ENCODE measurements at regions not wholly inside any gene's neighbourhood (a gene's known extent, or its start where the extent isn't known, plus 50 kb on each side); places are given as distances from the start of the nearest gene placed in this dataset.

- ChIA-PET POLR2A (interaction anchor here (1.5 kb wide), 1 partner anchor 8 kb away, joined by 4 read pairs; no protein-coding TSS in a partner anchor), CTCF (ENCODE audit: unreplicated experiment) (no interaction called here)
- no peak overlapping the region for H3K4me2 ChIP-seq (ENCODE audit: low read length)
- H3K9me3 ChIP-seq (ENCODE audit: low read length), result no peaks in the 10 kb centered on the region
- intact Hi-C loops (cut with micrococcal nuclease; ENCODE audit: unreplicated experiment), result no loop called here
- DNase-seq (ENCODE audit: low spot score), result no peak
- TF ChIP-seq CTCF (conservative IDR thresholded peaks at IDR 0.05; ENCODE audit: low read length), result no peak
- no peak for TF ChIP-seq EZH2phosphoT487 (IDR thresholded peaks at IDR 0.05; ENCODE audit: borderline replicate concordance, low read depth, low read length)
- no peaks in the 10 kb centered on the region for H3K79me2 ChIP-seq (ENCODE audit: insufficient read depth, low read depth, low read length)
- no peaks in the 10 kb centered on the region for H4K20me1 ChIP-seq (ENCODE audit: insufficient read depth, low read length)
- BruUV-seq (replicated peaks), result no TSS peak
- H3K4me1 ChIP-seq (ENCODE audit: insufficient read depth, low read length, poor library complexity, severe bottlenecking), result no peaks in the 10 kb centered on the region
- H3K27ac ChIP-seq (ENCODE audit: low read depth, low read length, poor library complexity, severe bottlenecking), result no peak overlapping the region
- H3K9me2 ChIP-seq (ENCODE audit: insufficient read depth, low read length), result no peaks in the 10 kb centered on the region
- H2AFZ ChIP-seq (ENCODE audit: low read length), result no peak overlapping the region
- no peaks in the 10 kb centered on the region for H3K36me3 ChIP-seq (ENCODE audit: insufficient read depth, low read length)
- H3K4me3 ChIP-seq (ENCODE audit: low read depth, low read length, poor library complexity, severe bottlenecking), result no peak overlapping the region
These were observed 1225.7 kb upstream of the WWC1 start for GRCh38 chr5:167065794-167066193.

- no peaks in the 10 kb centered on the region for H3K36me3 ChIP-seq (ENCODE audit: insufficient read depth, low read length)
- no peaks in the 10 kb centered on the region for H3K9me3 ChIP-seq (ENCODE audit: low read length)
- H3K4me1 ChIP-seq (ENCODE audit: insufficient read depth, low read length, poor library complexity, severe bottlenecking), result no peaks in the 10 kb centered on the region
- ChIA-PET CTCF (ENCODE audit: unreplicated experiment) (no interaction called here), POLR2A (no interaction called here)
- intact Hi-C loops (cut with micrococcal nuclease; ENCODE audit: unreplicated experiment), result no loop called here
- no peak overlapping the region for H3K4me3 ChIP-seq (ENCODE audit: low read depth, low read length, poor library complexity, severe bottlenecking)
- TF ChIP-seq EZH2phosphoT487 (IDR thresholded peaks at IDR 0.05; ENCODE audit: borderline replicate concordance, low read depth, low read length) (no peak), CTCF (conservative IDR thresholded peaks at IDR 0.05; ENCODE audit: low read length) (no peak)
- no TSS peak for BruUV-seq (replicated peaks)
- no peak overlapping the region for H3K27ac ChIP-seq (ENCODE audit: low read depth, low read length, poor library complexity, severe bottlenecking)
- no peak overlapping the region for H2AFZ ChIP-seq (ENCODE audit: low read length)
- H3K4me2 ChIP-seq (ENCODE audit: low read length), result no peak overlapping the region
- H4K20me1 ChIP-seq (ENCODE audit: insufficient read depth, low read length), result no peaks in the 10 kb centered on the region
- no peak for DNase-seq (ENCODE audit: low spot score)
- H3K9me2 ChIP-seq (ENCODE audit: insufficient read depth, low read length), result no peaks in the 10 kb centered on the region
- no peaks in the 10 kb centered on the region for H3K79me2 ChIP-seq (ENCODE audit: insufficient read depth, low read depth, low read length)
These were observed 1219.3 kb upstream of the WWC1 start for GRCh38 chr5:167071981-167072610.

- H3K27ac ChIP-seq (ENCODE audit: low read depth, low read length, poor library complexity, severe bottlenecking), result no peak overlapping the region
- H3K36me3 ChIP-seq (ENCODE audit: insufficient read depth, low read length), result no peaks in the 10 kb centered on the region
- no peaks in the 10 kb centered on the region for H3K9me2 ChIP-seq (ENCODE audit: insufficient read depth, low read length)
- POLR2A ChIA-PET, result no interaction called here
- H2AFZ ChIP-seq (ENCODE audit: low read length), result no peak overlapping the region
- TF ChIP-seq CTCF (conservative IDR thresholded peaks at IDR 0.05; ENCODE audit: low read length) (no peak), EZH2phosphoT487 (IDR thresholded peaks at IDR 0.05; ENCODE audit: borderline replicate concordance, low read depth, low read length) (no peak)
- CTCF ChIA-PET (ENCODE audit: unreplicated experiment), result no interaction called here
- intact Hi-C loops (cut with micrococcal nuclease; ENCODE audit: unreplicated experiment), result no loop called here
- H3K4me3 ChIP-seq (ENCODE audit: low read depth, low read length, poor library complexity, severe bottlenecking), result no peak overlapping the region
- H3K9me3 ChIP-seq (ENCODE audit: low read length), result no peaks in the 10 kb centered on the region
- H4K20me1 ChIP-seq (ENCODE audit: insufficient read depth, low read length), result no peaks in the 10 kb centered on the region
- no peak for DNase-seq (ENCODE audit: low spot score)
- H3K4me1 ChIP-seq (ENCODE audit: insufficient read depth, low read length, poor library complexity, severe bottlenecking), result no peaks in the 10 kb centered on the region
- no TSS peak for BruUV-seq (replicated peaks)
- no peak overlapping the region for H3K4me2 ChIP-seq (ENCODE audit: low read length)
- H3K79me2 ChIP-seq (ENCODE audit: insufficient read depth, low read depth, low read length), result no peaks in the 10 kb centered on the region
These were observed 1209.9 kb upstream of the WWC1 start for GRCh38 chr5:167081561-167081960.
